ENCODE measurements at regions not wholly inside any gene's neighbourhood (a gene's known extent, or its start where the extent isn't known, plus 50 kb on each side); places are given as distances from the start of the nearest gene placed in this dataset.
"Not testable (repeated sequence)": the region's sequence is repeated elsewhere in the genome, so short reads cannot be mapped to it uniquely, and the experiment has no call there.

- no peak for FAIRE-seq
Observed at GRCh38 chr21:35737899-35738346, 322.4 kb downstream of the SETD4 start.

- no peak for FAIRE-seq
Observed at GRCh38 chr21:35737449-35737848, 322.9 kb downstream of the SETD4 start.

- FAIRE-seq: no peak
Observed at GRCh38 chr21:35732788-35733187, 327.5 kb downstream of the SETD4 start.

- FAIRE-seq: no peak
Observed at GRCh38 chr21:35730325-35730724, 330.0 kb downstream of the SETD4 start.

GRCh38 chr21:35727830-35728229, 332.5 kb downstream of the SETD4 start:
- FAIRE-seq: no peak

GRCh38 chr21:35724156-35724555, 336.2 kb downstream of the SETD4 start:
- FAIRE-seq: no peak

- FAIRE-seq: no peak
Observed at GRCh38 chr21:35721701-35722100, 338.6 kb downstream of the SETD4 start.

GRCh38 chr21:35720208-35720731, 340.1 kb downstream of the SETD4 start:
- no peak for FAIRE-seq

- FAIRE-seq: no peak
Observed at GRCh38 chr21:35719080-35719479, 341.2 kb downstream of the SETD4 start.

GRCh38 chr21:35716876-35717565, 343.3 kb downstream of the SETD4 start:
- FAIRE-seq: no peak

GRCh38 chr21:35713914-35714313, 346.4 kb downstream of the SETD4 start:
- no peak for FAIRE-seq

- no peak for FAIRE-seq
Observed at GRCh38 chr21:35711661-35712060, 348.7 kb downstream of the SETD4 start.

GRCh38 chr21:35711213-35711612, 349.1 kb downstream of the SETD4 start:
- no peak for FAIRE-seq

GRCh38 chr21:35709990-35710389, 350.3 kb downstream of the SETD4 start:
- FAIRE-seq: not testable (repeated sequence)

GRCh38 chr21:35705888-35706287, 354.4 kb downstream of the SETD4 start:
- no peak for FAIRE-seq

GRCh38 chr21:35705237-35705887, 355.0 kb downstream of the SETD4 start:
- no peak for FAIRE-seq

GRCh38 chr21:35703704-35704103, 356.6 kb downstream of the SETD4 start:
- FAIRE-seq: no peak

- FAIRE-seq: no peak
Observed at GRCh38 chr21:35699361-35699760, 361.0 kb downstream of the SETD4 start.

GRCh38 chr21:35697321-35697808, 363.0 kb downstream of the SETD4 start:
- FAIRE-seq: no peak

- FAIRE-seq: no peak
Observed at GRCh38 chr21:35696644-35697043, 363.7 kb downstream of the SETD4 start.

GRCh38 chr21:35692311-35692710, 368.0 kb downstream of the SETD4 start:
- no peak for FAIRE-seq

- no peak for FAIRE-seq
Observed at GRCh38 chr21:35690436-35690835, 369.9 kb downstream of the SETD4 start.

- no peak for FAIRE-seq
Observed at GRCh38 chr21:35686156-35686555, 374.2 kb downstream of the SETD4 start.

- FAIRE-seq: no peak
Observed at GRCh38 chr21:35683664-35684304, 376.5 kb downstream of the SETD4 start.
